K562 (cell line): ENCODE measurements at regions not wholly inside any gene's neighbourhood (a gene's known extent, or its start where the extent isn't known, plus 50 kb on each side); places are given as distances from the start of the nearest gene placed in this dataset.

ENCODE experiments used
- ATAC-seq: fragments of 200-7000 bp; cut with Tn5 transposase; 3 replicates; pipeline ENCODE4 v1.9.1; 2020; ENCODE audit warnings: moderate library complexity
- BruUV-seq: library from RNA; stranded (reverse); fragments of 400-500 nt; replicated peaks from 2 replicates; lab custom pipeline; 2021; lab: Mats Ljungman, UMichigan
- CTCF ChIA-PET: fragments of 300-600 bp; formaldehyde crosslinking; extraction: SDS; loops from one replicate; lab custom pipeline; 2021; ENCODE audit warnings: low intra/inter-chr PET ratio; lab: Yijun Ruan, JAX
- POLR2A ChIA-PET: fragments of 300-600, 350-650 bp; sonication (Branson Sonifier 250); formaldehyde crosslinking; extraction: SDS; loops from one replicate; lab custom pipeline; 2021; ENCODE audit warnings: antibody characterized with exemption, inconsistent platforms; lab: Yijun Ruan, JAX
- DNase-seq, 4 experiments: peaks; one replicate each; pipeline versions ENCODE4 v3.0.0 to v3.0.0-alpha.2; 2011 to 2018; ENCODE audit warnings: low spot score in 3 of 4, mixed read lengths in 3 of 4; ENCODE audit errors: extremely low read depth in 1 of 4
- FAIRE-seq: peaks from 2 replicates; lab custom pipeline; 2011; peaks lifted over from hg19 to GRCh38; lab: Jason Lieb, UNC
- H2AFZ ChIP-seq: 2 replicates; pipeline ENCODE4 v1.6.0; 2011; ENCODE audit warnings: low read depth, low read length, control low read depth, inconsistent platforms
- H3K27ac ChIP-seq: fragments of 200-600 bp; 3 replicates; pipeline ENCODE4 v1.8.0; 2011; ENCODE audit warnings: low read depth, mild to moderate bottlenecking, control low read depth, inconsistent platforms, low read length, moderate library complexity, mixed read lengths; ENCODE audit errors: extremely low read depth
- H3K27me3 ChIP-seq, 2 experiments: fragments of 300-600 bp in 1 of 2; 2 replicates in 1 of 2; 3 replicates in 1 of 2; pipeline versions ENCODE4 v1.6.0 to v1.8.0; 2011; ENCODE audit warnings: inconsistent platforms in 2 of 2, low read length in 2 of 2, mild to moderate bottlenecking in 1 of 2, mixed read lengths in 1 of 2, moderate library complexity in 1 of 2; ENCODE audit not compliant: control insufficient read depth in 2 of 2, insufficient read depth in 2 of 2
- H3K36me3 ChIP-seq: fragments of 300-600 bp; 3 replicates; pipeline ENCODE4 v1.8.0; 2011; ENCODE audit warnings: mild to moderate bottlenecking, low read length, inconsistent platforms; ENCODE audit not compliant: control insufficient read depth, insufficient read depth
- H3K4me1 ChIP-seq, 2 experiments: fragments of 200-600 bp in 1 of 2; replicated peaks in 1 of 2; 2 replicates in 1 of 2; 3 replicates in 1 of 2; pipeline versions ENCODE4 v1.5.1 to v1.8.0; 2011; ENCODE audit warnings: inconsistent platforms in 2 of 2, low read length in 2 of 2, mild to moderate bottlenecking in 1 of 2, mixed read lengths in 1 of 2, moderate library complexity in 1 of 2; ENCODE audit not compliant: control insufficient read depth in 2 of 2, insufficient read depth in 2 of 2
- H3K4me2 ChIP-seq: 2 replicates; pipeline ENCODE4 v1.6.1; 2011; ENCODE audit warnings: low read length, control low read depth, inconsistent platforms, mixed read lengths; ENCODE audit not compliant: insufficient read depth
- H3K4me3 ChIP-seq: fragments of 200-600 bp; sonication (generic), shearing (Covaris generic); 2 replicates; pipeline ENCODE4 v1.5.1; 2016; ENCODE audit warnings: control low read depth, inconsistent platforms
- H3K79me2 ChIP-seq: fragments of 200-600 bp; 3 replicates; pipeline ENCODE4 v1.8.0; 2011; ENCODE audit warnings: low read length, inconsistent platforms; ENCODE audit not compliant: control insufficient read depth, insufficient read depth
- H3K9ac ChIP-seq, 2 experiments: 2 replicates each; pipeline versions ENCODE4 v1.6.0 to v1.6.1; 2011; ENCODE audit warnings: low read depth in 2 of 2, low read length in 2 of 2, control low read depth in 1 of 2, inconsistent platforms in 1 of 2, mild to moderate bottlenecking in 1 of 2, mixed read lengths in 1 of 2; ENCODE audit not compliant: insufficient read depth in 1 of 2
- H3K9me1 ChIP-seq: one replicate; pipeline ENCODE4 v1.6.0; 2011; ENCODE audit warnings: inconsistent platforms, mild to moderate bottlenecking, low read length, moderate library complexity; ENCODE audit not compliant: control insufficient read depth, insufficient read depth
- H3K9me3 ChIP-seq: replicated peaks from 2 replicates; pipeline ENCODE4 v1.5.1; 2011; ENCODE audit warnings: low read depth, low read length, inconsistent platforms; ENCODE audit not compliant: control insufficient read depth, insufficient read depth
- H4K20me1 ChIP-seq: replicated peaks from 2 replicates; pipeline ENCODE4 v1.6.1; 2011; ENCODE audit warnings: low read length, inconsistent platforms, mixed read lengths; ENCODE audit not compliant: control insufficient read depth, insufficient read depth
- C11orf30 ChIP-seq: fragments of 450-650 bp; IDR thresholded peaks from 2 replicates; pipeline ENCODE4 v1.6.1; 2016; ENCODE audit warnings: low read depth, mild to moderate bottlenecking
- FOS ChIP-seq: IDR thresholded peaks from 3 replicates; pipeline ENCODE4 v1.6.1; 2011; ENCODE audit not compliant: insufficient read length; ENCODE audit errors: extremely low read depth
- KLF16 ChIP-seq: IDR thresholded peaks from 2 replicates; pipeline ENCODE4 v1.6.1; 2016; ENCODE audit warnings: antibody characterized with exemption
- MAZ ChIP-seq, 2 experiments: fragments of 450-650 bp in 1 of 2; sonication (generic) in 1 of 2; formaldehyde crosslinking; IDR thresholded peaks in 1 of 2; conservative IDR thresholded peaks in 1 of 2; 2 replicates each; pipeline versions ENCODE4 v1.4.0 to v1.5.0; 2020; ENCODE audit warnings: mild to moderate bottlenecking in 1 of 2, missing genetic modification reagents in 1 of 2
- MEIS2 ChIP-seq: fragments of 450-650 bp; IDR thresholded peaks from 2 replicates; pipeline ENCODE4 v1.6.1; 2014; ENCODE audit warnings: mild to moderate bottlenecking; ENCODE audit not compliant: partially characterized antibody
- POLR2AphosphoS2 ChIP-seq: IDR thresholded peaks from 2 replicates; pipeline ENCODE4 v1.6.1; 2012; ENCODE audit warnings: low read length, improper control_type of control experiment
- RB1 ChIP-seq: fragments of 450-650 bp; IDR thresholded peaks from 2 replicates; pipeline ENCODE4 v1.6.1; 2017; ENCODE audit warnings: low read depth, mild to moderate bottlenecking
- RUNX1 ChIP-seq: sonication (generic); IDR thresholded peaks from 2 replicates; pipeline ENCODE4 v1.6.1; 2016; ENCODE audit warnings: antibody characterized with exemption, low read depth
- SMARCE1 ChIP-seq: fragments of 450-650 bp; IDR thresholded peaks from 2 replicates; pipeline ENCODE4 v1.7.1; 2016; ENCODE audit warnings: mild to moderate bottlenecking
- STAG1 ChIP-seq: sonication (generic); formaldehyde crosslinking; IDR thresholded peaks from 2 replicates; pipeline ENCODE4 v1.5.0; 2020; ENCODE audit warnings: missing genetic modification reagents, borderline replicate concordance
- XRCC5 ChIP-seq: fragments of 200-400 bp; formaldehyde crosslinking; IDR thresholded peaks from 2 replicates; pipeline ENCODE4 v1.6.1; 2017; ENCODE audit warnings: low read depth, mild to moderate bottlenecking, low read length
- WGBS: fragments of 100-300 bp; shearing (Covaris generic); methylation state at CpG from one replicate; pipeline ENCODE4 v1.1.6; 2016; ENCODE audit warnings: low coverage, mixed read lengths; ENCODE audit not compliant: insufficient coverage; ENCODE audit errors: missing lambda C conversion rate; 5-methylcytosine and 5-hydroxymethylcytosine counted together
- in situ Hi-C: fragments of 300-500 bp; cut with MboI; formaldehyde crosslinking; loops from 4 replicates; pipeline ENCODE4 v1.15.0; 2018; ENCODE audit warnings: inconsistent platforms, mixed read lengths
- intact Hi-C: fragments of 100-400 bp; cut with micrococcal nuclease; formaldehyde crosslinking; loops from 2 replicates; pipeline ENCODE4 v1.14.2; 2022
- TF ChIP-seq, protein P1 (sequence below): sonication (generic); formaldehyde crosslinking; IDR thresholded peaks from 2 replicates; pipeline ENCODE4 v1.8.0; 2022; ENCODE audit warnings: mild to moderate bottlenecking, missing genetic modification reagents
- TF ChIP-seq, protein P2 (sequence below): fragments of 450-650 bp; IDR thresholded peaks from 2 replicates; pipeline ENCODE4 v1.6.1; 2017; ENCODE audit warnings: antibody characterized with exemption, mild to moderate bottlenecking
- TF ChIP-seq, protein P3 (sequence below), 3 experiments: IDR thresholded peaks in 2 of 3; conservative IDR thresholded peaks in 1 of 3; 2 replicates each; pipeline ENCODE4 v1.5.1; 2011 to 2012; ENCODE audit warnings: low read length in 3 of 3, mild to moderate bottlenecking in 3 of 3, control low read depth in 2 of 3, improper control_type of control experiment in 1 of 3, inconsistent platforms in 1 of 3, low read depth in 1 of 3, mixed read lengths in 1 of 3, moderate library complexity in 1 of 3; ENCODE audit not compliant: insufficient read depth in 2 of 3

DNA sequence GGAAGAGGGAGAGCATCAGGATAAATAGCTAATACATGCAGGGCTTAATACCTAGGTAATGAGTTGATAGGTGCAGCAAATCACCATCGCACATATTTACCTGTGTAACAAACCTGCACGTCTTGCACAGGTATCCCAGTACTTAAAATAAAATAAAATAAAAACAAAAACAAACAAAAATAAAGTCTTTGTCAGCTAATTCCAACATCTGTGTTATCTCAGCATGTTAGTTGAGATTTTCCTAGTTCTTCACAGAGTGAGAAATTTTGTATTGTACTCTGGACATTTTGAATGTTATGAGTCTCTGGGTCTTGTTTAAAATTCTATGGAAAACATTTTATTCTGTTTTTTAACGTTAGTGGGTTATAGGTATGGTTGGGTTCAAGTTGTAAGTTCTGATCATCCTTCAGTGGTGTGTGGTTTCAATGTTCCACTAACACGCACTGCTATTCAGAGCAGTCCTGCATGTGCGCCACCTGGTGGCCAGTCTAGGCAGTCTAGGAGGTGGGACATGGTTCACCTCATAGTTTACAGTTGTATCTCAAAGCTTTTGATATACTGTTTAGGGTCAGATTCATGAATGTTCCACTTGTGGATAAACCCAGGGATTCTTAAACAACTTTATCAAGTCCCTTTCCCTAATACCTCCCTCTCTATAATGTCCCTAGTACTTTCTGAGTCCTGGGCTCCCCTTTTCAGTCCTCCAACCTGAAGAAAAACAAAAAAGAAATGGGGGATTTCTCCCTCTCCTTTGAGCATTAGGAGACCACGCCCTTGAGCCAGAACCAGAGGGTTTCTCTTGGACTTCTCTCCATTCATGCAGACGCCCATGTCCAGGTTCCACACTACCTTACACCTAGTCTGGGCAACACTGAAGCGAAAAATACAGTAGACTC, 213.4 kb upstream of the GATA6 start:
- DNase-seq (peak; percentile 81 to 88 (median 84)), FAIRE-seq (peak; percentile 92), ATAC-seq (peak; percentile 100)
- H3K4me2 ChIP-seq = no peak overlapping the region
- H4K20me1 ChIP-seq = 0 out of 2 replicates have a peak, but pooled peaks cover 5% of the 10 kb centered on the region
- WGBS = 8% methylated on average over 8 of the region's 8 CpGs
- BruUV-seq = no TSS peak
- no peaks in the 10 kb centered on the region for H3K9me1 ChIP-seq
- no peaks in the 10 kb centered on the region for H3K79me2 ChIP-seq
- H3K36me3 ChIP-seq = no peaks in the 10 kb centered on the region
- CTCF ChIA-PET = interaction anchor here (1.4 to 2.5 kb wide), 2 partner anchors 466 to 761 kb away, joined by 4 to 18 read pairs; no protein-coding TSS in a partner anchor
- H3K9me3 ChIP-seq = no peaks in the 10 kb centered on the region
- H3K27me3 ChIP-seq = peaks cover 14 to 19% of the 10 kb centered on the region in 2 experiments; a peak in 3 of 5 replicates
- H3K4me3 ChIP-seq = no peak overlapping the region
- no peaks in the 10 kb centered on the region for H3K4me1 ChIP-seq
- no peak overlapping the region for H2AFZ ChIP-seq
- POLR2A ChIA-PET = no interaction called here
- no peak overlapping the region for H3K27ac ChIP-seq
- intact Hi-C loops (loop anchor here (1.0 to 5.0 kb wide), 4 partner anchors 42 to 759 kb away; no protein-coding TSS in a partner anchor), in situ Hi-C loops (no loop called here)
- no peak overlapping the region for H3K9ac ChIP-seq
- no peak for TF ChIP-seq MAZ (CRISPR knock-in tag; conservative IDR thresholded peaks at IDR 0.05 in 1 of 2, IDR thresholded peaks at IDR 0.05 in 1 of 2)
- TF ChIP-seq POLR2AphosphoS2 = no peak
- TF ChIP-seq SMARCE1 = no peak
- TF ChIP-seq, protein P1, sequence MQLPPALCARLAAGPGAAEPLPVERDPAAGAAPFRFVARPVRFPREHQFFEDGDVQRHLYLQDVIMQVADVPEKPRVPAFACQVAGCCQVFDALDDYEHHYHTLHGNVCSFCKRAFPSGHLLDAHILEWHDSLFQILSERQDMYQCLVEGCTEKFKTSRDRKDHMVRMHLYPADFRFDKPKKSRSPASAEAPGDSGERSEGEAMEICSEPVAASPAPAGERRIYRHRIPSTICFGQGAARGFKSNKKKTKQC (CRISPR knock-in tag) = no peak
- TF ChIP-seq, protein P2, sequence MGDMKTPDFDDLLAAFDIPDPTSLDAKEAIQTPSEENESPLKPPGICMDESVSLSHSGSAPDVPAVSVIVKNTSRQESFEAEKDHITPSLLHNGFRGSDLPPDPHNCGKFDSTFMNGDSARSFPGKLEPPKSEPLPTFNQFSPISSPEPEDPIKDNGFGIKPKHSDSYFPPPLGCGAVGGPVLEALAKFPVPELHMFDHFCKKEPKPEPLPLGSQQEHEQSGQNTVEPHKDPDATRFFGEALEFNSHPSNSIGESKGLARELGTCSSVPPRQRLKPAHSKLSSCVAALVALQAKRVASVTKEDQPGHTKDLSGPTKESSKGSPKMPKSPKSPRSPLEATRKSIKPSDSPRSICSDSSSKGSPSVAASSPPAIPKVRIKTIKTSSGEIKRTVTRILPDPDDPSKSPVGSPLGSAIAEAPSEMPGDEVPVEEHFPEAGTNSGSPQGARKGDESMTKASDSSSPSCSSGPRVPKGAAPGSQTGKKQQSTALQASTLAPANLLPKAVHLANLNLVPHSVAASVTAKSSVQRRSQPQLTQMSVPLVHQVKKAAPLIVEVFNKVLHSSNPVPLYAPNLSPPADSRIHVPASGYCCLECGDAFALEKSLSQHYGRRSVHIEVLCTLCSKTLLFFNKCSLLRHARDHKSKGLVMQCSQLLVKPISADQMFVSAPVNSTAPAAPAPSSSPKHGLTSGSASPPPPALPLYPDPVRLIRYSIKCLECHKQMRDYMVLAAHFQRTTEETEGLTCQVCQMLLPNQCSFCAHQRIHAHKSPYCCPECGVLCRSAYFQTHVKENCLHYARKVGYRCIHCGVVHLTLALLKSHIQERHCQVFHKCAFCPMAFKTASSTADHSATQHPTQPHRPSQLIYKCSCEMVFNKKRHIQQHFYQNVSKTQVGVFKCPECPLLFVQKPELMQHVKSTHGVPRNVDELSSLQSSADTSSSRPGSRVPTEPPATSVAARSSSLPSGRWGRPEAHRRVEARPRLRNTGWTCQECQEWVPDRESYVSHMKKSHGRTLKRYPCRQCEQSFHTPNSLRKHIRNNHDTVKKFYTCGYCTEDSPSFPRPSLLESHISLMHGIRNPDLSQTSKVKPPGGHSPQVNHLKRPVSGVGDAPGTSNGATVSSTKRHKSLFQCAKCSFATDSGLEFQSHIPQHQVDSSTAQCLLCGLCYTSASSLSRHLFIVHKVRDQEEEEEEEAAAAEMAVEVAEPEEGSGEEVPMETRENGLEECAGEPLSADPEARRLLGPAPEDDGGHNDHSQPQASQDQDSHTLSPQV = no peak
- peak; percentile 31; the same call in 1 of the 2 replicates for TF ChIP-seq STAG1 (CRISPR knock-in tag)
- peak; percentile 39; the same call in 1 of the 2 replicates for TF ChIP-seq RB1
- TF ChIP-seq, protein P3, sequence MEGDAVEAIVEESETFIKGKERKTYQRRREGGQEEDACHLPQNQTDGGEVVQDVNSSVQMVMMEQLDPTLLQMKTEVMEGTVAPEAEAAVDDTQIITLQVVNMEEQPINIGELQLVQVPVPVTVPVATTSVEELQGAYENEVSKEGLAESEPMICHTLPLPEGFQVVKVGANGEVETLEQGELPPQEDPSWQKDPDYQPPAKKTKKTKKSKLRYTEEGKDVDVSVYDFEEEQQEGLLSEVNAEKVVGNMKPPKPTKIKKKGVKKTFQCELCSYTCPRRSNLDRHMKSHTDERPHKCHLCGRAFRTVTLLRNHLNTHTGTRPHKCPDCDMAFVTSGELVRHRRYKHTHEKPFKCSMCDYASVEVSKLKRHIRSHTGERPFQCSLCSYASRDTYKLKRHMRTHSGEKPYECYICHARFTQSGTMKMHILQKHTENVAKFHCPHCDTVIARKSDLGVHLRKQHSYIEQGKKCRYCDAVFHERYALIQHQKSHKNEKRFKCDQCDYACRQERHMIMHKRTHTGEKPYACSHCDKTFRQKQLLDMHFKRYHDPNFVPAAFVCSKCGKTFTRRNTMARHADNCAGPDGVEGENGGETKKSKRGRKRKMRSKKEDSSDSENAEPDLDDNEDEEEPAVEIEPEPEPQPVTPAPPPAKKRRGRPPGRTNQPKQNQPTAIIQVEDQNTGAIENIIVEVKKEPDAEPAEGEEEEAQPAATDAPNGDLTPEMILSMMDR (IDR thresholded peaks at IDR 0.05 in 2 of 3, conservative IDR thresholded peaks at IDR 0.05 in 1 of 3; ENCODE audit: insufficient read depth in 2 of 3, low read depth in 1 of 3, low read length in 3 of 3) = peak; percentile 90 to 96 (median 91)
- TF ChIP-seq C11orf30 = peak; percentile 37; the same call in 1 of the 2 replicates
- no peak for TF ChIP-seq FOS
- TF ChIP-seq MEIS2 = no peak
- 0 out of 2 replicates have a peak, but pooled peaks have one; percentile 49 for TF ChIP-seq KLF16
- TF ChIP-seq RUNX1 = no peak
- 0 out of 2 replicates have a peak, but pooled peaks have one; percentile 65 for TF ChIP-seq XRCC5
